SKM-1 treated with dmso at 0.1 percent for 144 hours (cell line): ENCODE measurements at regions not wholly inside any gene's neighbourhood (a gene's known extent, or its start where the extent isn't known, plus 50 kb on each side); places are given as distances from the start of the nearest gene placed in this dataset.
A peak's percentile ranks its signal among the peaks of the same experiment; 100 is the strongest.

Experiments used
- DNase-seq: peaks from one replicate; lab custom pipeline; 2025; ENCODE audit not compliant: unreplicated experiment; lab: John Stamatoyannopoulos, UW

DNA sequence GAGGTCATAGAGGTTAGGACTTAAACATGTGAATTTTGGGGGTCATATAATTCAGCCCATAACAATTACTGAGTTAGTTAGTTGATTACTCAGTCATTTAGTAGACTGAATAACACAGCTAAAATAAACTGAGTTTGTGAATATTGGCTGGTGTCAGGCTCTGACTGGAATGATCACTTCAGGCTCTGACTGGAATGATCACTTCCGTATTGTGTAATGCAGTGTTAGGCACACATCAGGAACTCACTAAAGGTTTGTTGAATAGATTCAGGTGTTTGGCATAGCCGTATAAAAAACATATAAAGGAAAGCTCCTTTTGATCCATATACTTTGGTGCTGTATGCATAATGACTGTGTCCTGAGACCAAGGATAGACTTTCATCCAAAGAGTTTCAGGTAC, 610.5 kb downstream of the INSC start:
- no peak for DNase-seq

DNA sequence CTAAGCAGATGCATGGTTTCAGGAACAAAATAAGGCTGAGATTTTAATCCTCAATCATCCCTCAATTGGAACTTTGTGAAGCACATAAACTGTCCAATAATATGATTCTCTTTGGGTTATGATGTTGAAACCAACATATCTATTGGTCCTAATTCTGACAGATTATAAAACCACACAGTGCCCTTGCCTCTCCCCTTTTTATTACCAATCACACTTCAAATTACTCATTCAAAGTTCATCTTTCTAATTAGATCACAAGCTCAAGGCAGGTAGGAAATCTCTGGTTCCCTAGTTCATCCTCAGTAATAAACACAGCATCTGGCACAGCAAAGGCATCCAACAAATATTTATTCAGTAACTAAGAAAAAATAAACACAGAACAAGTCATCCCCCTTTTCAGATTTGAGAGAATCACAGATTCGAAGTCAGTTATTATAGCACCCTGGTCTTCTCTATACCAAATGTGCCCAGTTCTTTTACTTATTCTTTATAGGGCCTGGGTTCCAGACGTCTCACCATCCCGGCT, 611.6 kb downstream of the INSC start:
- no peak for DNase-seq

DNA sequence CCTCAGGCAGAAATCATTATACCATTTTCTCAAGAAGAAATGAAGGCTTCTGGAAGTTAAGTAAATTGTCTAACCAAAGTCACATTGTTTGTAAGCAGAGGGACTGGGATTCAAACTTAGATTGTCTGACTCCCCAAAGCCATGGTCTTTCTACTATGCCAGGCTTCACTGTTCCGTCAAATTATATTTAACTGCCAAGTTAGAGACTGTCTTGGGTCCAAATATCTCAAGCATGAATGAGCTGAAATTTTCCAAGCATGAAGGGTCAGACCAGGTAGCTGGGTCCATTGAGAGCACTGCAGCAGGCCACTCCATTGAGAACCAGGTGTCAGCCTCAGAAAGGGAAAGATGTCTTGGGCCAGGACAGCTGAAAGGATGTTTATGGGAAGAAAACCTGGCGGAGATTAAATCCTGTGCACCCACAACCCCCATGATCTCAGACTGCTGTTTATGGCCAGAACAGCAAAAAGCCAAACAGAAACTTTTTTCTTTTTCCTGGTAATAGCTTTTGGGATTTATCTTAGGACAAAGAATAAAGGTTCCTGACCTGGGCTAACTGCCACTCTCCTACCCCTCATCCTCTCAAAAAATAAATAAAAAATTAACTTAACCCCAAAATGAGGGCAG, 612.3 kb downstream of the INSC start:
- no peak for DNase-seq

DNA sequence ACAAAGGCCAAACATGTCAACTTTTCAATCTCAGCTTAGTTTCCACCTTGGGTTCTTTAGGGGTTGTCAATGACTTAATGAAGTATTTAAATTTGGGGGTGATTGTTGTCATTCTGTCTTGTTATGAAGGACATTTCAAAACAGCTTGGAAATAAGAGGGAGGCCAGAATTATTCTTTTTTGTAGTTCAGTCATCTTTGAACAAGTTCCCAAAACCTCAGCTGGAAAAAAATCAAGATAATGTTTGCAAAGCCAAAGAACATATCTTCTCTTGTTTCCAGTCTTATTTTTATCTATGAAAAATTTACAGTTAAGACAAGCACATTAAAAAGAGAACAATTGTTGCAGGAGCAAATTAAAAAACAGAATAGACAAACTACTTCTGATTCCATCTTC, 612.8 kb downstream of the INSC start:
- DNase-seq = no peak

DNA sequence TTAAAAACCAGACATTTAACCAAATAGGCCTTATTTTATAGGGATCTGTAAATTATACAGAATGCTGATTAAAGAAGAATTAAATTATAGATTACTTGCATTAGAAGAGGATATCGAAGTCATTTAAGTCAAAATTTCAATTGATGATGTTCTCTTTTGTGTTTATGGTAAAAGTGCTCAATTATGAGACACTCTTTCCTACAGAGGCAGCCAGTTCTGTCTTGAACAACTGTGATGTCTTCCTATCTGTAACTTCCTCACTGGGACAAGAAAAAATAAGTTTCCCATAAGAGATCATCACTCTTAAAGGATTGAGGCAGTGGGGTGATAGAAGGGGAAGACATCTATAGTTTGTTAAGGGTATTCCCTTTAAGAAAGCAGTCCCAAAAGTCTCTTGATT, 613.5 kb downstream of the INSC start:
- no peak for DNase-seq

DNA sequence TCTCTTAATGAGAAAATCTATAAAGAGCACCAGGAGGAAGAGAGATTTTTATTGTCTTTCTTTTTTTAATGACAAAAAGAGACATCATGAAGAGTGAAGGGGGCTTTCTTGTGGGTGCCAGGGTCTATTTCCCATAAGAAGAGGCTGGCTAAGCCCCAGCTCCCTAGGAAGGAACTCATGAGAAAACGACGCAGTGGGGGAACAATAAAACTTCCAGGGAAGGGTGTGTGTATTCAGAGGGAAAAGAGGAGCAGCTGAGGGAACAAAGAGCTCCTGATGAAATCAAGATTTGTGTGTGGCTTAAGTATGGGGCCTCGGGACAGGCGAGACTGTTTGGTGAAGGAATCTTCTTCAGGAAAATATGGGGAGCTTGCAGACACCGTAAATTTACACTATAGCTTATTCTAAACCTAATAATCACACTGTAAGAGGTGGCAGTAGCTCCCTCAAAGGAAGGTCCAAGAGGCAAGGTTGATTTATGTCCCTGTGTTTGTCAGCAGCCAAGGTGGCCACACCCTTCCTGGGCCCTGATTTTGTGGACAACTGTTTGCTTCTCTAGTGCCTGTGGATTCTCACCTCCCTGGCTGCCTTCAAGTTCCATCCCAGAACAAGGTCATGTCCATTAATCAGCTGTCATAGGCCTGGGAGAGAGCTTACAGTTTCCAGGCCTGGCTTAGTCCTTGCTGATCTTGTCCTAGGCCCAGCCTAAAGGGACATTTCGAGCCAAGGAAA, 615.7 kb downstream of the INSC start:
- DNase-seq = no peak

DNA sequence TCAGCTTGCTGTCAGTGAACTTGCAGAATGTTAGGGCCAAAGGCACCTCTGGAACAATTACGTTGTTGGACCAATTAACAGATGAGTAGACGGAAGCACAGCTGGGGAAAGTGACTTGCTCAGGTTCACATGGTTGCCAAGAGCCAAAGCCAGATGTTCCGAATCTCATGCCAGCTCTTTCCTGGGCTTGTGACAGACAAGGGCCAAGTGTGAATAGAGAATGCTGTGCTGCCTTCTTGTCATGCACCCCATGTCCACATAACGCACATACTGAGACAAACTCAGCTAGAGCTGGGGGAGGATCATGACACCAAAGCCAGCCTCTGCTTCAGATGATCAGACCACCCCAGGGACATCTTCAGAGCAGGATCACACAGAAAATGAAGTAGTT, 616.3 kb downstream of the INSC start:
- no peak for DNase-seq

DNA sequence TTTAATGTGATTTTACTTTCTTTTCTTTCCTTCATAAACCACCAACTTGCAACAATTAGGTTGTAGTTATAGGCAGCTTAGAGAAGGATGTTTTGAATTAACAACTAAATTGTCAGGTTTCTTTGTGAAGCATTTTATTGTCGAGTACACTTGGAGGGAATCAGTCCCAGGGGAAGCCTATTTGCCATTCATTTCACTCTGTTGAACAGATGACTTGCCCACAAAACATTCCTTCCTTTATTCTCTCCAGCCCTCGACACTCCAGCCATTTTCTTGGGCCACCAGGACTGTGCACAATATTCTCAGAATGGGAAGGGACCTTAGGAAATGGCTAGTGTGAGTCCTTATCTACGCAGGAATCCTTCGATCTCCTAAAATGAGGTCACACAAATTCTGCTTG, 620.6 kb downstream of the SOX6 start:
- DNase-seq = no peak

DNA sequence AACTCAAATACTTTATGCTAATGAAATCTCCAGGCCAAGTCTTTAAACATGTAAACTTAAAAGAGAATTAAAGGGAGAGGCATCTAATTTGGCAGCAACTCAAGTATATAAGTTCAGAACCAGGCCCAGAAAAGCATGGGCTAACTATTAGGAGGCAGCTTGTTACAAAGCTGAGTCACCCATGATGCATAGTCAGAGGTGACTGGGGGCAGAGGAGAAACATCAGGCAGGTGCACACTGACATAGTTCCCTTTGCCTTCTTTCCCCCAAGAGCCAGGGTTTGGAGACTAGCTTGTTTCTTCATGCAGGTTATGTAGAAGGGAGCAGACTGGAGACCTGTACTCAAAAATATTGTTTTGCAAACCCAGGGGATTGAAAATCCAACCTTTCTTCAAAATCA, 619.0 kb downstream of the SOX6 start:
- DNase-seq = no peak

DNA sequence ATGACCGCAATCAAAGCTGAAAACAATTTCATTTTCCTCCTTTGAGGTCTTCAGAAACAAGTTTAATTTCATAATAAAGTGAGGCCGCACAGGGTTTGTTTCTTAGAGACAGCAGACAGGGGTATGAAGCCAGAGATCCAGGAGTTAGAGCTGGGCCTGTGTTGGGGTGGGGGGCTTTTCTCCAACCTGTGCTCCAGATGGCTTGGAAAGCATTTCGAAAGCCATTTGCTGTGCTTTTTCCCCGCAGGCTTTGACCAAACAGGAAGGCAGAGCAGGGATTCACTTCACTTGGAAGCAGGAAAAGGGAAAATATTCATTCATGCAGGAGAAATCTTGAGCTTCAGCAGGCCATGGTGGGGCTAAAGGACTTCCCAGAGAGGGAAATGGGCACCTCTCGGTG, 617.4 kb downstream of the SOX6 start:
- no peak for DNase-seq

DNA sequence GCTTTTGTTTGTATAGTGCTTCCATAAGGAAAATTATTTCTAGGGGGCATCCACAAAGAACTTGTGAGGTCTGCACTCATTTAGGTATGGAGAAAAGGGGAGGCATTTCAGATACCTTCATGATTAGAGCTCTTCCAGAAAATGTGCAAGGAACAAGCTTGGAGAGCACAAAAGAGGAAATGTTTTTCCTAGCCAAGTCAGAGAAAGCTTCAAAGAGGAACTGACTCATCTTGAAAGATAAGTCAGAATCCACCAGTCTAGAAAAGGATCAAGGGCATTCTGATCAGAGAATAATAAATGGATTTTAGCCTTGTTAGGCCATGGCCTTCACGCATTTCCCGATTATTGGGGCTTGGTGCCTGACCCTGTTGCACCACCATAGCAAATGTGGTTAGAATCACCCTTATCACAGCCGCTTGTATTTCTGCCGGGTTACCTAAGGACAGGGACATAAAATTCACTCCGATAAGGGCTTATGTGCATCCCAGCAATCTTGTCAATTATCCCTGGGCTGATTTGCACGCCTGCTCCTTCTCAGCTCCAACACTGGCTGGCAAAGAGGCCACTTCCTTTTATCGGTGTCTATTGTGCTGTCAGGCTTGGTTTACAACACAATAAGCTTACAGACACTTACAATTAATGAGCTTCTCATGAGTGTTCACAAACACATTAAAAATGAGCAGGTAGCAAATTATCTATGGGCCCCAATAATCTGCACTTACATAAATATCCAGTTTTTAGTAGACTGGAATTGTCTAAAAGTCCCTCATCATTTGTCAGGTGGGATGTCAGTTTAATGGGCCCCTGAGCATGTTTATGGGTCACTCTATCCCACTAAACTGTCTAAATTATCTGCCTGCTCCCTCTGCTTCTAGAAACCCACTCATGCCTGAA, 613.5 kb downstream of the SOX6 start:
- peak; percentile 50 for DNase-seq

DNA sequence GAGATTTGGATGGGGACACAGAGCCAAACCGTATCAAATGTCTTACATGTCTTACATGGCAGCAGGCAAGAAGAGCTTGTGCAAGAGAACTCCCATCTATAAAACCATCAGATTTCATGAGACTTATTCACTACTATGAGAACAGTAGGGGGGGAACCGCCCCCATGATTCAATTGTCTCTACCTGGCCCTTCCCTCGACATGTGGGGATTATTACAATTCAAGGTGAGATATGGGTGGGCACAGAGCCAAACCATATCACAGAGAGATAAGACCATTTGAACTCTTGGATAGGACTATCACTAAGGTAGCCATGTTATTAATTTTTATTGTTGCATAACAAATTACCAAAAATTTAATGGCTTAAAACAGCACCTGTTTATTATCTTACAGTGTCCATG, 611.7 kb downstream of the SOX6 start:
- DNase-seq = no peak

DNA sequence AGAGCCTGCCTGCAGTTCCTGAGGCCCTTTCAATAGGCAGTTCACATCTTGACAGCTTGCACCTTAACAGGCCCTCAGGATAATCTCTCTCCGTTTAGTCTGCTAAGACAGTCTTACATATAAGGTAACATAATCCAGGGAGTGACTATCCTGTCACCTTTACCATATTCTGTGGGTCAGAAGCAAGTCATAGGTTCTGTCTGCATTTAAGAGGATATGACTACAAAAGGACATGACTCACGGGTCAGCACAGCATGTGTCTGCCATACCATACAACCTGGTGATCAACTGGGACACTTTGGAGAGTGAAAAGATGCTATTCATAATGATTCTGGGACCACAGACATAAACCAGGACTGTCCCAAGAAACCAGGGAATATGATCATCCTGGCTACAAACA, 611.1 kb downstream of the SOX6 start:
- DNase-seq = no peak

DNA sequence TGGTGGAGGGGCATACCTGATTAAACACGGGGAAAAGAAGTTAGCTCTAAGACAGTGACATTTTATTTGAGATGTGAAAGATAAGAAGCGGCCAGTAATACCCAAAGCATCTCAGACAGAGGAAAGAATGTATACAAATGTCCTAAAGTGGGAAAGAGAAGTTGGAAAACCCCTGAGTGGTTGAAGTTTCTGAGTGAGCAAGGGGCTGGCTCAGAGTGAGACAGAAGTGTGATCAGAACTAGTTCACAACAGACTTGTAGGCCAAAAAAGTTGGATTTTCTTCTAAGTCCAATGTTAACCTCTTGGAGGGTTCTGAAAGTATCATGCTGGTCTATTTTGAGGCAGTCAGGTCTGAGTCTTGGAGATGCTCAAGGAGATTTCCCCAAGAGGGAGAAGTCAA, 608.7 kb downstream of the SOX6 start:
- no peak for DNase-seq

DNA sequence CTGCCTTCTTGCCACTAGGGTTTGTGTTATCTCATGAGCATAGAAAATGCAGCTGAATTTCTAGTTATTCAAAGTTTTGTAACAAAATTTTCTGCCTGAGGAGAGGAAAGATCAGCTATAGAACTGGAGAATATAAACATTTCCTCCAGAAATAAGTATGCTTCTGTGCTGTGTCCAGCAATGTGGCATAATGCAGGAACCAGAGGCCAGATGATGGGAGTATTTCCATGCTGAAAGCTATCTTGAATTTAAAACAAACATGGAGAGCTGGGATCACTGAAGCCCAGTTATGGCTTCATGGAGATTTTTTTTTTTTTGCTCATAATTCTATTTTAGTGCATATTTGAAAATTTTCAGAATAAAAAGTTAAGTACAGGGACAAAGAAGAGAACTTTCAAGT, 608.2 kb downstream of the SOX6 start:
- DNase-seq = no peak

DNA sequence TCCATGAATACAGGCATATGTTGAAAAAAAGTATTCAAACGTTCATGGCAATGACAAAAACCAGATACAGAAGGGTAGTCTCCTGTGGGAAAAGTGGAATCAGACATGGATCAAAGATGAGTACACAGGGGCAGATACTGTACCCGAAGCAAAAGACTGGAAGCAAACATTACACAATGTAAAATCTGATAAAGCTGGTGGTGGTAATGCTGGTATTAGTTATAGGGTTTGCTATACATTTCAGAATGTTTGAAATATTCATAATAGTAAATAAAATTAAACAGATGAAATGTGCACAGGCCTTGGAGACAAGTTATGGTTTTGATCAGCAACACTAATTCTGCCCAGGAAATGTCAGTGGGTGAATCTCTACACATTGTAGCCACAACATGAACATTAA, 607.6 kb downstream of the SOX6 start:
- no peak for DNase-seq

DNA sequence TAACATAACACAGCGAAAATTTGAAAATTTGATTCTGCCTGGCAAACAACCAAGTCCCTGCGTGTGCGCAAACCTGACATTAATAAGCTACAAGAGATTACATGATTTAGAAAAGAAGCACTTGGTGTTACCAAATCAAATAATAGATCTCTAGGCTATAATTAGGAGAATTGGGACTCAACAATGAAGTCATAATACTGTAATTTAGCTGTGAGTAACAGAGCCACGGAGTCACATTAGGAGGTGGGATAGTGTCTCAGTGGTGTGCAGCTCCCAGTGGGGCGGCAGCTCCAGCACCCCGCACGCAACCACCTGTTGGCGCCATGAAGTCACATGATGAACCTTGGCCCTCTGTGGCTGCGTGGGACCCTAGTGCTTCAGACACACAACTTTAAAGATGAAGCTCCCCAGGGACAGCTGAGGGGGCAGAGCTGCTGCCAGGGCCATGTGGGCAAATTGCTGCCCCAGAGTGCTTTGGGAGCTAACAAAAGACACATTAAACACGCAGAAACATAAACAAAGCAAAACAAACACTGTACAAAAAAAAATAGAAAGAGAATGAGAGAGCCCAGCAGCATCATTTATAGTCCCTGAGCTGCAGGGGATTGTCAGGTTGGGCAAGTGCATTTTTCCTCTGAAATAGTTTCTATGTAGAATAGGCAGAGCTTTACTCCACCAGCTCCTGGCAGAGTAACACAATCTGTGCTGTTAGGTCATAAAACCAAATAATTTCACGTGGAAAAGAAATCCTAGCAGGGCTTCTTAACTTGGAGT, 605.6 kb downstream of the SOX6 start:
- no peak for DNase-seq

DNA sequence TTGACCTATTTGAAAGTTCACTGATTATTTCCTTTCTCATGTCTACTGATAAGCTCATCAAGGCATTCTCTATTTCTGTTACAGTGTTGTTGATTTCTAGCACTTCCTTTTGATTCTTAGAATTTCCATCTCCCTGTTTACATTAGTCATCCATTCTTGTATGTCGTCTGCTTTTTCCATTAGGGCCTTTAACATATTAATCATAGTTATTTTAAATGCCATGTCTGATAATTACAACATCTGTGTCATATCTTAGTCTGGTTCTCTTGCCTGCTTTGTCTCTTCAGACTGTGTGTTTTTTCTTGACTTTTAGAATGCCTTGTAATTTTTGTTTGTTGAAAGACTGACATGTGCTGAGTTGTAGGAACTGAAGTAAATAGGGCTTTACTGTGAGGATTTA, 602.1 kb downstream of the SOX6 start:
- no peak for DNase-seq

DNA sequence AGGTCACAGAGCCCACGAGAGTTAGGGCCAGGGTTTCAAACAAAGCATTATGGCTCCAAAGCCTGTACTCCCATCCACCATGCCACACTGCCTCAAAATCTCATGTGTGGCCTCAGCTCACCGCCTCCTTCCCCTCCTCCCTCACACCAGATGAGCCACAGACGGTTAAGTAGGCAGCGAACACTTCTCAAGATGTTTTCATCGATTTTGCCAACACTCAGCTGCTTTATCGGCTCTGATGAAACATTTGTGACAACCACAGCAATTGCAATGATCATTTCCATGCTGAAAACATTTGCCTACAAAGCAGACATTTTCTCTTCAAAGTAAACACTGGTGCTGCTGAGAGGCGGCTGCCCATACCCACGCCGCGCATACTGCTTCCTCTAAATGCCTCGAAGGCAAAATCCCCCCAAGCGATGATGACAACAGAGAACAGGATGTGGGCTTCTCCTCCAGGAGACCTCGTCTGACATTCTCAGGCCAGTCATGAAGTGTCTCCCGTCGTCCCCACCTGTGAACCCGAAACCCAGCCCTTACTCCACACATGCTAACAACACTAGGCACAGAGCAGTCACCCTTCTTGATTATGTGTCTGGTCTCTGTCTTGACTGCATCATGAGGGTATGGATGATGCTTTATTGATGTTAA, 599.2 kb downstream of the SOX6 start:
- no peak for DNase-seq

DNA sequence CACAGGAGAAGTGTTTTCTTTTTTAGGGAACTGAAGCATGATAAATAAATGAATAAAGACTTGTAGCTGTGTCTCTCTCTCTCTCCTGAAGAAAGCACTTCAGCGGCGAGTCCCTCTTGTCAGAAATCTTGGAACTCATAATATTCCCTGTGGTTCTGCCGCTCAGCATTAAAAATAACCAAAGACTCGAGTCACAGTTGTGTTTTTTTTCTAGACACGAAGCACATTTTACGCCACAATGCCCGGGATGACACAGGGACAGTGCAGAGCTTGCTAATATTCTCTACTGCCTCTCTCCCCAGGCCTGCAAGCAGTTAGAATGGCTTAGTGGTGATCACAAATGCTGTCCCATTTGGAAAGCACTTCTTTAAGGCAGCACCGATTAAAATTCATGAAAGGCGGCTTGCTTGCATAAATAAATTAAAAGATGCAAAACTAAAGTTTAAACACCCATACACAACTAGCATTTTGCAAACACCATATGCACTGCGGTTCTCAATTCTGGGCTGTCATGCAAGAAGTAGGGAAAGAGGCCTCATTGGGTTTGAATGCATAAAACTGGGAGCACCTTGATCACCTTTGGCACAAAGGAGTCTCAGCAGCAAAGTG, 597.4 kb downstream of the SOX6 start:
- no peak for DNase-seq
